Panc1 (cell line): ENCODE measurements at regions not wholly inside any gene's neighbourhood (a gene's known extent, or its start where the extent isn't known, plus 50 kb on each side); places are given as distances from the start of the nearest gene placed in this dataset.

Experiments used
- CTCF ChIP-seq: fragments of 450-650 bp; IDR thresholded peaks from 2 replicates; pipeline ENCODE4 v1.5.1; 2017; ENCODE audit warnings: mild to moderate bottlenecking
- POLR2AphosphoS5 ChIP-seq: IDR thresholded peaks from 2 replicates; pipeline ENCODE4 v1.6.1; 2012; ENCODE audit warnings: mild to moderate bottlenecking, low read depth, low read length, moderate library complexity
- TF ChIP-seq, protein P1 (sequence below), 2 experiments: IDR thresholded peaks; 2 replicates each; pipeline ENCODE4 v1.6.1; 2011 to 2012; ENCODE audit warnings: low read depth in 2 of 2, control low read depth in 1 of 2, low read length in 1 of 2, mild to moderate bottlenecking in 1 of 2, moderate library complexity in 1 of 2; ENCODE audit not compliant: insufficient read depth in 1 of 2

GRCh38 chr18:67281746-67282145, 234.8 kb downstream of the DSEL start:
- TF ChIP-seq, protein P1, sequence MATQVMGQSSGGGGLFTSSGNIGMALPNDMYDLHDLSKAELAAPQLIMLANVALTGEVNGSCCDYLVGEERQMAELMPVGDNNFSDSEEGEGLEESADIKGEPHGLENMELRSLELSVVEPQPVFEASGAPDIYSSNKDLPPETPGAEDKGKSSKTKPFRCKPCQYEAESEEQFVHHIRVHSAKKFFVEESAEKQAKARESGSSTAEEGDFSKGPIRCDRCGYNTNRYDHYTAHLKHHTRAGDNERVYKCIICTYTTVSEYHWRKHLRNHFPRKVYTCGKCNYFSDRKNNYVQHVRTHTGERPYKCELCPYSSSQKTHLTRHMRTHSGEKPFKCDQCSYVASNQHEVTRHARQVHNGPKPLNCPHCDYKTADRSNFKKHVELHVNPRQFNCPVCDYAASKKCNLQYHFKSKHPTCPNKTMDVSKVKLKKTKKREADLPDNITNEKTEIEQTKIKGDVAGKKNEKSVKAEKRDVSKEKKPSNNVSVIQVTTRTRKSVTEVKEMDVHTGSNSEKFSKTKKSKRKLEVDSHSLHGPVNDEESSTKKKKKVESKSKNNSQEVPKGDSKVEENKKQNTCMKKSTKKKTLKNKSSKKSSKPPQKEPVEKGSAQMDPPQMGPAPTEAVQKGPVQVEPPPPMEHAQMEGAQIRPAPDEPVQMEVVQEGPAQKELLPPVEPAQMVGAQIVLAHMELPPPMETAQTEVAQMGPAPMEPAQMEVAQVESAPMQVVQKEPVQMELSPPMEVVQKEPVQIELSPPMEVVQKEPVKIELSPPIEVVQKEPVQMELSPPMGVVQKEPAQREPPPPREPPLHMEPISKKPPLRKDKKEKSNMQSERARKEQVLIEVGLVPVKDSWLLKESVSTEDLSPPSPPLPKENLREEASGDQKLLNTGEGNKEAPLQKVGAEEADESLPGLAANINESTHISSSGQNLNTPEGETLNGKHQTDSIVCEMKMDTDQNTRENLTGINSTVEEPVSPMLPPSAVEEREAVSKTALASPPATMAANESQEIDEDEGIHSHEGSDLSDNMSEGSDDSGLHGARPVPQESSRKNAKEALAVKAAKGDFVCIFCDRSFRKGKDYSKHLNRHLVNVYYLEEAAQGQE (IDR thresholded peaks at IDR 0.05; ENCODE audit: insufficient read depth in 1 of 2, low read depth in 2 of 2, low read length in 1 of 2): no peak
- TF ChIP-seq POLR2AphosphoS5: no peak
- TF ChIP-seq CTCF: no peak
